SU-DHL-6 (cell line): ENCODE measurements at regions not wholly inside any gene's neighbourhood (a gene's known extent, or its start where the extent isn't known, plus 50 kb on each side); places are given as distances from the start of the nearest gene placed in this dataset.

Experiments
- H2AFZ ChIP-seq: fragments of 200-600 bp; sonication (generic); 2 replicates; pipeline ENCODE4 v1.6.1; 2014; ENCODE audit warnings: low read depth, mild to moderate bottlenecking, moderate library complexity, mixed read lengths, antibody characterized with exemption, low read length; ENCODE audit not compliant: severe bottlenecking
- H3F3A ChIP-seq: fragments of 200-600 bp; shearing (Covaris generic); 2 replicates; pipeline ENCODE4 v1.6.0; 2016; ENCODE audit warnings: antibody characterized with exemption, mild to moderate bottlenecking; ENCODE audit not compliant: insufficient read depth
- H3K27ac ChIP-seq: fragments of 200-600 bp; sonication (generic); 2 replicates; pipeline ENCODE4 v1.5.1; 2016; ENCODE audit warnings: low read depth, mild to moderate bottlenecking, low read length, moderate library complexity, mixed read lengths
- H3K27me3 ChIP-seq: fragments of 200-600 bp; sonication (generic), shearing (Covaris generic); 2 replicates; pipeline ENCODE4 v1.6.0; 2014; ENCODE audit warnings: mild to moderate bottlenecking, low read length
- H3K36me3 ChIP-seq: fragments of 200-600 bp; sonication (generic); 2 replicates; pipeline ENCODE4 v1.6.1; 2014; ENCODE audit warnings: mild to moderate bottlenecking, low read length, mixed read lengths
- H3K4me2 ChIP-seq: fragments of 300-600, 200-600 bp; shearing (Covaris generic), sonication (generic); 2 replicates; pipeline ENCODE4 v1.6.0; 2014; ENCODE audit warnings: low read length, low read depth, mild to moderate bottlenecking; ENCODE audit not compliant: poor library complexity, severe bottlenecking
- H3K4me3 ChIP-seq: fragments of 200-600 bp; sonication (generic); 2 replicates; pipeline ENCODE4 v1.5.1; 2014; ENCODE audit warnings: antibody characterized with exemption, low read length, mild to moderate bottlenecking, mixed read lengths; ENCODE audit not compliant: insufficient read depth, poor library complexity, severe bottlenecking
- H3K79me2 ChIP-seq: fragments of 200-600 bp; sonication (generic); 2 replicates; pipeline ENCODE4 v1.6.1; 2014; ENCODE audit warnings: mild to moderate bottlenecking, low read length, moderate library complexity; ENCODE audit not compliant: insufficient read depth
- H3K9ac ChIP-seq: fragments of 200-600 bp; sonication (generic); 2 replicates; pipeline ENCODE4 v1.7.0; 2014; ENCODE audit warnings: mild to moderate bottlenecking, low read length
- H3K9me2 ChIP-seq: fragments of 200-600 bp; sonication (generic); replicated peaks from 2 replicates; pipeline ENCODE4 v1.6.1; 2014; ENCODE audit warnings: low read length; ENCODE audit not compliant: insufficient read depth
- H3K9me3 ChIP-seq: fragments of 200-600 bp; sonication (generic); 2 replicates; pipeline ENCODE4 v1.6.1; 2014; ENCODE audit warnings: low read length, mixed read lengths; ENCODE audit not compliant: insufficient read depth
- H4K20me1 ChIP-seq: fragments of 200-600 bp; sonication (generic); 2 replicates; pipeline ENCODE4 v1.6.1; 2014; ENCODE audit warnings: low read depth, mild to moderate bottlenecking, antibody characterized with exemption, low read length, moderate library complexity, mixed read lengths
- EZH2phosphoT487 ChIP-seq: fragments of 200-600 bp; sonication (generic), shearing (Covaris generic); conservative IDR thresholded peaks from 2 replicates; pipeline ENCODE4 v1.6.1; 2018; ENCODE audit warnings: mild to moderate bottlenecking, antibody characterized with exemption, low read length, moderate library complexity, mixed read lengths
- TF ChIP-seq, protein P1 (sequence below): fragments of 200-600 bp; sonication (generic); IDR thresholded peaks from one replicate; pipeline ENCODE4 v1.5.1; 2017; ENCODE audit warnings: antibody characterized with exemption, mild to moderate bottlenecking, low read length, moderate library complexity; ENCODE audit not compliant: insufficient read depth, poor library complexity, severe bottlenecking

DNA sequence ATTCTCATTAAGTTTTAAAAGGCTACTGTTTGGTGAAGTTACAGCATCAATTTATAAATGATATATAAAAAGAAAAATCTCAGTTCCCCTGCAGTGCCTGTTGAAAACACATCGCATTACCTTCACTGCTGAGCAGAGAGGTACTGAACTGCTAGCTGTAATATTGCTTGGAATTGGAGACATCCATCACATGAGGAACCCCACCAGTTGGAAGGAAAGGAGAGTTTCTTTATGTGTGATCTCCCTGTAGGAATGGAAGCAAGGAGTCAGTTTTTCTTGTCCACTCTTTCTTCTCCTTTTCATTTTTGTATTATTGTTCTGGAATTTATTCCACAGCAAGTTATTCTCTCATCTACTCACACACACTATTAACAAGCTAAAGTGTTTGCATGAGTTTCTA is 1586.0 kb upstream of the PRR20A start:
- Histone ChIP-seq H3F3A (no peaks in the 10 kb centered on the region), H3K27me3 (no peaks in the 10 kb centered on the region), H4K20me1 (no peaks in the 10 kb centered on the region), H3K9ac (no peak overlapping the region), H2AFZ (no peak overlapping the region), H3K79me2 (no peaks in the 10 kb centered on the region), H3K9me2 (no peaks in the 10 kb centered on the region), H3K9me3 (peaks cover 20% of the 10 kb centered on the region), H3K36me3 (no peaks in the 10 kb centered on the region), H3K27ac (no peak overlapping the region), H3K4me2 (no peak overlapping the region), H3K4me3 (no peak overlapping the region)
- TF ChIP-seq EZH2phosphoT487: no peak
- TF ChIP-seq, protein P1, sequence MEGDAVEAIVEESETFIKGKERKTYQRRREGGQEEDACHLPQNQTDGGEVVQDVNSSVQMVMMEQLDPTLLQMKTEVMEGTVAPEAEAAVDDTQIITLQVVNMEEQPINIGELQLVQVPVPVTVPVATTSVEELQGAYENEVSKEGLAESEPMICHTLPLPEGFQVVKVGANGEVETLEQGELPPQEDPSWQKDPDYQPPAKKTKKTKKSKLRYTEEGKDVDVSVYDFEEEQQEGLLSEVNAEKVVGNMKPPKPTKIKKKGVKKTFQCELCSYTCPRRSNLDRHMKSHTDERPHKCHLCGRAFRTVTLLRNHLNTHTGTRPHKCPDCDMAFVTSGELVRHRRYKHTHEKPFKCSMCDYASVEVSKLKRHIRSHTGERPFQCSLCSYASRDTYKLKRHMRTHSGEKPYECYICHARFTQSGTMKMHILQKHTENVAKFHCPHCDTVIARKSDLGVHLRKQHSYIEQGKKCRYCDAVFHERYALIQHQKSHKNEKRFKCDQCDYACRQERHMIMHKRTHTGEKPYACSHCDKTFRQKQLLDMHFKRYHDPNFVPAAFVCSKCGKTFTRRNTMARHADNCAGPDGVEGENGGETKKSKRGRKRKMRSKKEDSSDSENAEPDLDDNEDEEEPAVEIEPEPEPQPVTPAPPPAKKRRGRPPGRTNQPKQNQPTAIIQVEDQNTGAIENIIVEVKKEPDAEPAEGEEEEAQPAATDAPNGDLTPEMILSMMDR: no peak

GRCh38 chr13:55560331-55560730 is 1580.4 kb upstream of the PRR20A start:
- TF ChIP-seq EZH2phosphoT487: no peak
- TF ChIP-seq, protein P1: no peak
- Histone ChIP-seq H3K27ac (no peak overlapping the region), H3F3A (no peaks in the 10 kb centered on the region), H3K27me3 (no peaks in the 10 kb centered on the region), H2AFZ (no peak overlapping the region), H3K9me3 (no peaks in the 10 kb centered on the region), H3K79me2 (no peaks in the 10 kb centered on the region), H4K20me1 (no peaks in the 10 kb centered on the region), H3K4me2 (no peak overlapping the region), H3K9me2 (no peaks in the 10 kb centered on the region), H3K36me3 (no peaks in the 10 kb centered on the region), H3K9ac (no peak overlapping the region), H3K4me3 (no peak overlapping the region)

GRCh38 chr13:55563267-55563666 is 1577.5 kb upstream of the PRR20A start:
- Histone ChIP-seq H4K20me1 (no peaks in the 10 kb centered on the region), H3K9ac (no peak overlapping the region), H2AFZ (no peak overlapping the region), H3K36me3 (no peaks in the 10 kb centered on the region), H3K4me3 (no peak overlapping the region), H3K9me3 (no peaks in the 10 kb centered on the region), H3K4me2 (no peak overlapping the region), H3K79me2 (no peaks in the 10 kb centered on the region), H3F3A (no peaks in the 10 kb centered on the region), H3K9me2 (no peaks in the 10 kb centered on the region), H3K27ac (no peak overlapping the region), H3K27me3 (no peaks in the 10 kb centered on the region)
- TF ChIP-seq EZH2phosphoT487: no peak
- TF ChIP-seq, protein P1: no peak
